Body of pancreas (tissue), 4 donors: ENCODE measurements at regions not wholly inside any gene's neighbourhood (a gene's known extent, or its start where the extent isn't known, plus 50 kb on each side); places are given as distances from the start of the nearest gene placed in this dataset.
"Not testable (repeated sequence)": the region's sequence is repeated elsewhere in the genome, so short reads cannot be mapped to it uniquely, and the experiment has no call there.

Experiments
- ATAC-seq: fragments of 150-250 bp; one replicate; pipeline ENCODE4 v1.9.1; 2016
- DNase-seq, 4 donors: peaks; one replicate each; pipeline ENCODE4 v3.0.0-alpha.2; 2019
- H3K27ac ChIP-seq, 4 donors: fragments of 200-600 bp; sonication (generic); 1 replicate in 3 of 4; 2 replicates in 1 of 4; pipeline versions ENCODE4 v1.5.1 to v1.6.1; 2016 to 2019; ENCODE audit warnings: mild to moderate bottlenecking in 1 of 4, mixed read lengths in 1 of 4, moderate library complexity in 1 of 4
- H3K27me3 ChIP-seq, 2 donors: fragments of 200-600 bp; sonication (generic); one replicate each; pipeline ENCODE4 v1.6.0; 2016; ENCODE audit warnings: mild to moderate bottlenecking in 1 of 2
- H3K36me3 ChIP-seq, 2 donors: fragments of 200-600 bp; sonication (generic); replicated peaks in 1 of 2; 2 replicates each; pipeline ENCODE4 v1.5.1; 2016; ENCODE audit warnings: low read depth in 2 of 2; ENCODE audit not compliant: insufficient read depth in 1 of 2
- H3K4me1 ChIP-seq: fragments of 200-600 bp; sonication (generic); one replicate; pipeline ENCODE4 v1.6.0; 2016
- H3K4me3 ChIP-seq, 2 donors: fragments of 200-600 bp; sonication (generic); 1 replicate in 1 of 2; 2 replicates in 1 of 2; pipeline ENCODE4 v1.5.1; 2016 to 2019
- H3K9me3 ChIP-seq, 3 donors: fragments of 200-600 bp; sonication (generic); 1 replicate in 2 of 3; 2 replicates in 1 of 3; pipeline ENCODE4 v1.5.1; 2016
- POLR2A ChIP-seq, 3 donors: fragments of 450-650 bp; IDR thresholded peaks; one replicate each; pipeline ENCODE4 v1.6.1; 2016; ENCODE audit warnings: antibody characterized with exemption in 3 of 3, mild to moderate bottlenecking in 2 of 3
- WGBS, 2 donors: methylation state at CpG; one replicate each; pipeline ENCODE4 v1.1.5; 2017; 5-methylcytosine and 5-hydroxymethylcytosine counted together
- intact Hi-C: fragments of 100-400 bp; cut with DNase I; formaldehyde crosslinking; loops from one replicate; pipeline ENCODE4 v1.15.1; 2023
- TF ChIP-seq, protein P1 (sequence below), 7 experiments: fragments of 450-650 bp in 4 of 7; fragments of 200-600 bp in 3 of 7; sonication (generic) in 3 of 7; IDR thresholded peaks; one replicate each; pipeline ENCODE4 v1.5.1; 2016 to 2019; ENCODE audit warnings: antibody characterized with exemption in 7 of 7

DNA sequence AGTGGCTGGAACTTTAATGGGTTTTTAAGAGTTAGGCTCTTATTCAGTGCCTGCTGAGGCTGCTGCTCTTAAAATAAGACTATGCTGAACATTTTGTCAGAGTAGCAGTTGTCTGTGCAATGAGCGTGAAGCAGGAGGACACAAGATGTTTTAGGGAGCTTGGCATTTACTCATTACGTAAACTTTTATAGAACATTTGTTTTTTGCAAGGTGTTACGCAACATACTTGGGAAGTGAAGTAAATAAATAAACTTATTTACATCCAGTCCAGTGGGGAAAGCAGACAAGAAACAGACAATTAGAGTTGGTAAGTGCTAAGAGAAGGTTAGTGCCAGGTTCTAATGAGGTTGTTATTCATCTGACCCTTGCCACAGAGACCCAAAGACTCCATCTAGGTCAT, 226.0 kb downstream of the HINT1 start:
- TF ChIP-seq, protein P1, sequence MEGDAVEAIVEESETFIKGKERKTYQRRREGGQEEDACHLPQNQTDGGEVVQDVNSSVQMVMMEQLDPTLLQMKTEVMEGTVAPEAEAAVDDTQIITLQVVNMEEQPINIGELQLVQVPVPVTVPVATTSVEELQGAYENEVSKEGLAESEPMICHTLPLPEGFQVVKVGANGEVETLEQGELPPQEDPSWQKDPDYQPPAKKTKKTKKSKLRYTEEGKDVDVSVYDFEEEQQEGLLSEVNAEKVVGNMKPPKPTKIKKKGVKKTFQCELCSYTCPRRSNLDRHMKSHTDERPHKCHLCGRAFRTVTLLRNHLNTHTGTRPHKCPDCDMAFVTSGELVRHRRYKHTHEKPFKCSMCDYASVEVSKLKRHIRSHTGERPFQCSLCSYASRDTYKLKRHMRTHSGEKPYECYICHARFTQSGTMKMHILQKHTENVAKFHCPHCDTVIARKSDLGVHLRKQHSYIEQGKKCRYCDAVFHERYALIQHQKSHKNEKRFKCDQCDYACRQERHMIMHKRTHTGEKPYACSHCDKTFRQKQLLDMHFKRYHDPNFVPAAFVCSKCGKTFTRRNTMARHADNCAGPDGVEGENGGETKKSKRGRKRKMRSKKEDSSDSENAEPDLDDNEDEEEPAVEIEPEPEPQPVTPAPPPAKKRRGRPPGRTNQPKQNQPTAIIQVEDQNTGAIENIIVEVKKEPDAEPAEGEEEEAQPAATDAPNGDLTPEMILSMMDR (IDR thresholded peaks at IDR 0.05) = no peak
- Histone ChIP-seq H3K36me3 (no peaks in the 10 kb centered on the region), H3K27me3 (no peaks in the 10 kb centered on the region), H3K4me1 (no peaks in the 10 kb centered on the region), H3K27ac (no peak overlapping the region), H3K4me3 (no peak overlapping the region), H3K9me3 (no peaks in the 10 kb centered on the region)
- ATAC-seq (no peak), DNase-seq (no peak)
- intact Hi-C loops = no loop called here
- 79 to 92% methylated on average over 3 of the region's 3 CpGs for WGBS, 2 donors

DNA sequence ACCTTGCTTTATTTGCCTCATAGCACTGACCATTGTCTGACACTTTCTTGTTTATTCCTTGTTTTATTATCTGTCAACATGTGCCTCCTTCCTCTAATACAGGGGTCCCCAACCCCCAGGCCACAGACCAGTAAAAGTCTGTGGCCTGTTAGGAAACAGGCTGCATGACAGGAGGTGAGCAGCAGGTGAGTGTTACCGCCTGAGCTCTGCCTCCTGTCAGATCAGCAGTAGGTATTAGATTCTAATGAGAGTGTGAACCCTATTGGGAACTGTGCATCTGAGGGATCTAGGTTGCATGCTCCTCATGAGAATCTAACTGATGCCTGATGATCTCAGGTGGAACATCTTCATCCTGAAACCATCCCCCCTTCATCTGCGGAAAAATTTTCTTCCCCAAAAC, 228.0 kb downstream of the HINT1 start:
- Histone ChIP-seq H3K4me3 (no peak overlapping the region), H3K27me3 (no peaks in the 10 kb centered on the region), H3K4me1 (no peaks in the 10 kb centered on the region), H3K27ac (no peak overlapping the region), H3K36me3 (no peaks in the 10 kb centered on the region), H3K9me3 (no peaks in the 10 kb centered on the region)
- intact Hi-C loops = no loop called here
- ATAC-seq (no peak), DNase-seq (no peak)
- 77 to 81% methylated on average over 2 of the region's 2 CpGs for WGBS, 2 donors
- no peak for TF ChIP-seq POLR2A (IDR thresholded peaks at IDR 0.05)
- TF ChIP-seq, protein P1 (IDR thresholded peaks at IDR 0.05) = no peak

DNA sequence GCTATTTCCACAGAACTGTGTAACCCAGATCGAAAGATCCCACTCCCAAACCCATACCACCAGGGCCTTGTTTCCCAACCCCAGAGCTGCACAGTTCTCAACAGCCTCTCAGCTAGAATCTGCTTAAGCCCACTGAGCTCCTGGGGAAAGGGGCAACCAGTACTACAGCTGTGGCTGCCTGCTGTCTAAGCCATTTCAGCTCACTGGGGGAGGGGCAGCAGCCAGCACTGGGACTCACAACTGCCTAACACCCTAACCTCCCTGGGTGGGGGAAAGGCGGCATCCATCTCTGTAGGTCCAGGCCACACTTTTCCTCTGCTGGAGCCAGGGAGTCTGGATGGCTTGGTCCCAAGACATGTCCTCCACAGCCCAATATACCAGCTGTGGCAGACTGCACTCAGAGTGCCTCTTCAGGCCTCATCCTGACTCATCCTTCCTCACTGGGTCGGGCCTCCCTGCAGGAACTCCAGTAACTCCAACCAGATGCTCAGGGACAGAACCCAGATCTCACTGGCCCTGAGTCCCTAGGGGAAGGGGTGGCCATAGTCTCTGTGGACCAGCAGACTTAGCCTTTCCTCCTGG, 241.4 kb downstream of the HINT1 start:
- H3K36me3 ChIP-seq = no peaks in the 10 kb centered on the region
- DNase-seq = no peak
- H3K27me3 ChIP-seq = no peaks in the 10 kb centered on the region
- H3K4me1 ChIP-seq = no peaks in the 10 kb centered on the region
- intact Hi-C loops = no loop called here
- no peak for TF ChIP-seq POLR2A (IDR thresholded peaks at IDR 0.05)
- TF ChIP-seq, protein P1 (IDR thresholded peaks at IDR 0.05) = no peak
- WGBS, 2 donors = 79 to 87% methylated on average over 2 to 3 of the region's 3 CpGs
- no peak overlapping the region for H3K27ac ChIP-seq
- H3K9me3 ChIP-seq = no peaks in the 10 kb centered on the region
- ATAC-seq = no peak
- no peak overlapping the region for H3K4me3 ChIP-seq

- H3K36me3 ChIP-seq = no peaks in the 10 kb centered on the region
- TF ChIP-seq, protein P1 (IDR thresholded peaks at IDR 0.05) = no peak
- TF ChIP-seq POLR2A (IDR thresholded peaks at IDR 0.05) = no peak
- no peaks in the 10 kb centered on the region for H3K27me3 ChIP-seq
- DNase-seq (no peak), ATAC-seq (no peak)
- no peaks in the 10 kb centered on the region for H3K9me3 ChIP-seq
- no peak overlapping the region for H3K27ac ChIP-seq
- no peaks in the 10 kb centered on the region for H3K4me1 ChIP-seq
- intact Hi-C loops = no loop called here
- no peak overlapping the region for H3K4me3 ChIP-seq
These were observed 253.0 kb downstream of the HINT1 start for GRCh38 chr5:130912088-130912487.

GRCh38 chr5:130908186-130908585, 256.9 kb downstream of the HINT1 start:
- ATAC-seq (no peak), DNase-seq (no peak)
- Histone ChIP-seq H3K27ac (no peak overlapping the region), H3K4me1 (no peaks in the 10 kb centered on the region), H3K36me3 (no peaks in the 10 kb centered on the region), H3K27me3 (no peaks in the 10 kb centered on the region), H3K9me3 (no peaks in the 10 kb centered on the region), H3K4me3 (no peak overlapping the region)
- 76 to 82% methylated on average over 3 of the region's 3 CpGs for WGBS, 2 donors
- no peak for TF ChIP-seq POLR2A (IDR thresholded peaks at IDR 0.05)
- TF ChIP-seq, protein P1 (IDR thresholded peaks at IDR 0.05) = no peak
- intact Hi-C loops = no loop called here

DNA sequence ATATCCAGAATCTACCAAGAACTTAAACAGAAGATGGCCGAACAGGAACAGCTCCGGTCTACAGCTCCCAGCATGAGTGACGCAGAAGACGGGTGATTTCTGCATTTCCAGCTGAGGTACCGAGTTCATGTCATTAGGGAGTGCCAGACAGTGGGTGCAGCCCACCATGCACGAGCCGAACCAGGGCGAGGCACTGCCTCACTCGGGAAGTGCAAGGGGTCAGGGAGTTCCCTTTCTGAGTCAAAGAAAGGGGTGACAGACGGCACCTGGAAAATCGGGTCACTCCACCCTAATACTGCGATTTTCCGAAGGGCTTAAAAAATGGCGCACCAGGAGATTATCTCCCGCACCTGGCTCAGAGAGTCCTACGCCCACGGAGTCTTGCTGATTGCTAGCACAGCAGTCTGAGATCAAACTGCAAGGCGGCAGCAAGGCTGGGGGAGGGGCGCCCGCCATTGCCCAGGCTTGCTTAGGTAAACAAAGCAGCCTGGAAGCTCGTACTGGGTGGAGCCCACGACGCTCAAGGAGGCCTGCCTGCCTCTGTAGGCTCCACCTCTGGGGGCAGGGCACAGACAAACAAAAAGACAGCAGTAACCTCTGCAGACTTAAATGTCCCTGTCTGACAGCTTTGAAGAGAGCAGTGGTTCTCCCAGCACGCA, 267.4 kb downstream of the HINT1 start:
- ATAC-seq, DNase-seq, H3K9me3 ChIP-seq, H3K4me3 ChIP-seq, H3K4me1 ChIP-seq, H3K36me3 ChIP-seq, H3K27ac ChIP-seq, intact Hi-C loops, H3K27me3 ChIP-seq: not testable (repeated sequence)
- WGBS, 2 donors = 74 to 76% methylated on average over 17 to 24 of the region's 24 CpGs

DNA sequence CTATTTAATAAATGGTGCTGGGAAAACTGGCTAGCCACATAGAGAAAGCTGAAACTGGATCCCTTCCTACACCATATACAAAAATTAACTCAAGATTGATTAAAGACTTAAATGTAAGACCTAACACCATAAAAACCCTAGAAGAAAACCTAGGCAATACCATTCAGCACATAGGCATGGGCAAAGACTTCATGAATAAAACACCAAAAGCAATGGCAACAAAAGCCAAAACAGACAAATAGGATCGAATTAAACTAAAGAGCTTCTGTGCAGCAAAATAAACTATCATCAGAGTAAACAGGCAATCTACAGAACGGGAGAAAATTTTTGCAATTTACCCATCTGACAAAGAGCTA, 267.9 kb downstream of the HINT1 start:
- ATAC-seq, intact Hi-C loops, H3K27me3 ChIP-seq, H3K27ac ChIP-seq, DNase-seq, H3K4me1 ChIP-seq, H3K9me3 ChIP-seq, H3K36me3 ChIP-seq, H3K4me3 ChIP-seq: not testable (repeated sequence)
- 65 to 74% methylated on average over 2 of the region's 2 CpGs for WGBS, 2 donors
